Right hindlimb (tissue), 1 donor: ENCODE measurements at regions not wholly inside any gene's neighbourhood (a gene's known extent, or its start where the extent isn't known, plus 50 kb on each side); places are given as distances from the start of the nearest gene placed in this dataset.
"Not testable (repeated sequence)": the region's sequence is repeated elsewhere in the genome, so short reads cannot be mapped to it uniquely, and the experiment has no call there.

Experiments used
- DNase-seq: peaks from one replicate; pipeline ENCODE4 v3.0.0-alpha.2; 2018

- DNase-seq: peak; percentile 3
Observed at GRCh38 chr21:13196111-13196510, 413.5 kb upstream of the POTED start.

GRCh38 chr21:13205380-13205779, 404.2 kb upstream of the POTED start:
- not testable (repeated sequence) for DNase-seq
